Stimulated activated naive CD8-positive, alpha-beta T cell treated with anti-CD3 and anti-CD28 coated beads, Interleukin-15, Interleukin-2, amounts not matched to agents 100 U/mL and 50 U/mL, for 24 hours (primary cell): ENCODE measurements at regions not wholly inside any gene's neighbourhood (a gene's known extent, or its start where the extent isn't known, plus 50 kb on each side); places are given as distances from the start of the nearest gene placed in this dataset.
"Not testable (repeated sequence)": the region's sequence is repeated elsewhere in the genome, so short reads cannot be mapped to it uniquely, and the experiment has no call there.

Experiments used
- ATAC-seq: fragments of 150-1000 bp; cut with Tn5 transposase; one replicate; pipeline ENCODE4 v1.10.0; 2021
- DNase-seq: peaks from one replicate; pipeline ENCODE4 v3.0.0; 2021

DNA sequence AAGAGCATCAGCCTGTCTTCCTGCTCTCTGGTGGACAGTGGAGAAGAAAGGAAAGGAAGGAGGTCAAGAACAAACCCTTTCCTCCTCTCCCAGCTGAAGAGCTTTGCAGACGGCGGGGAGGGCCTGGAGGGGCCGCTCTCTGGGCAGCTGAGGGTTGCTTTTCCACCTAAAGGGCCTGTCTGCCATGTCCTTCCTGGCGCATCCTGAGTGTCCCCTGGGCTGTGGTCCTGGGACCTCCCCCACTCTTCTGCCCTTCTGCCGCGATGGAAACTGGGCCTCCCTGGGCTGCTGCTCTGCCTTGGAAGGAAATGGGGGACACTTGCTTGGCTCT, 107.0 kb downstream of the ETS2 start:
- ATAC-seq (no peak), DNase-seq (no peak)

DNA sequence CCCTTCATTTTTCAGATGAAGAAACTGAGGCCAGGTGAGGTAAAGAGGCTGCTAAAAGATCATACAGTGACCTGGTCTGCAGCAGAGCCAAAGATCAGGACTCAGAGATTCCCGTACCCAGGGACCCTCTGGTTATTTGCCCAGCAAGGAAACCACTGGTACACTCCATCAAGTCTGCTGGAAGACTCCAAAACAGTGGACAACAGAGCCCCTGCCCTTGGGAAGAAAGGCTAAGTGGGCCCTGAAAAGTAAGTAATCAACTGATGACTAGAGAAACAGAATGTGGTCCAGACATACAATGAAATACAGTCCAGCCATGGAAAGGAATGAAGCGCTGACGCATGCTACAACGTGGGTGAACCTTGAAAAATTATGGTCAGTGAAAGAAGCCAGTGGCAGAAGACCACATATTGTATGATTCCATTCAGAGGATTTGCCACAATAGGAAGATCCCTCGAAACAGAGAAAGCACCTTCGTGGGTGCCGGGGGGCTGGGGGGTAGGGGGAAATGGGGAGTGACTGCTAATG, 106.4 kb downstream of the ETS2 start:
- no peak for DNase-seq
- ATAC-seq = no peak

DNA sequence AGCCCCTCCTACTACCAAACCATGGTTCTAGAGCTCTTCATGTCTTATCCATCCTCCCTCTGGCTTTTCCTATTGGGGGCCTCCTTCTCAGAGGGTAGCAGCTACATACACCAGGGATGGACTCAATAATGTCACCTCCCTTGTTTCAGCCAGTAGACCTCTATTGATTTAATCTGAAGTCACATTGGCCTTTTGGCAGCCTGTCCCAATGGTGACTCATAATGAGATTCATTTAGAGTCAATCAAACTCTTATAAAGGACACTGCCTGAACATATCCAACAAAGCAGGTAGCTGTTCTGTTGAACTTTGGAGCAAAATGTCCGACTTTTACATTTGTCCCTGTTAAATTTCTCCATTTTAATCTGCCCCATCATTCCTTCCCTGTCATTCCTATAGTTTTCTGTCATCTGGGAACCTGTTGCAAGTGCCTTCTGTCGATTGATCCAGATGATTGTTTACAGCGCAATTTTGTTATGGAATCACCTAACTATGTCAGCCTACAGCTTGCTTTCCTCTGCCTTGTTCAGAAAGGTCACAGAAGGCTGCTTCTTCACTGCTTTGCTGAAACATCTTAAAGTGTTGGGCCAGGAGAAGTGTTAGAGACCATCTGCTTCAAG, 105.9 kb downstream of the ETS2 start:
- DNase-seq (no peak), ATAC-seq (no peak)

DNA sequence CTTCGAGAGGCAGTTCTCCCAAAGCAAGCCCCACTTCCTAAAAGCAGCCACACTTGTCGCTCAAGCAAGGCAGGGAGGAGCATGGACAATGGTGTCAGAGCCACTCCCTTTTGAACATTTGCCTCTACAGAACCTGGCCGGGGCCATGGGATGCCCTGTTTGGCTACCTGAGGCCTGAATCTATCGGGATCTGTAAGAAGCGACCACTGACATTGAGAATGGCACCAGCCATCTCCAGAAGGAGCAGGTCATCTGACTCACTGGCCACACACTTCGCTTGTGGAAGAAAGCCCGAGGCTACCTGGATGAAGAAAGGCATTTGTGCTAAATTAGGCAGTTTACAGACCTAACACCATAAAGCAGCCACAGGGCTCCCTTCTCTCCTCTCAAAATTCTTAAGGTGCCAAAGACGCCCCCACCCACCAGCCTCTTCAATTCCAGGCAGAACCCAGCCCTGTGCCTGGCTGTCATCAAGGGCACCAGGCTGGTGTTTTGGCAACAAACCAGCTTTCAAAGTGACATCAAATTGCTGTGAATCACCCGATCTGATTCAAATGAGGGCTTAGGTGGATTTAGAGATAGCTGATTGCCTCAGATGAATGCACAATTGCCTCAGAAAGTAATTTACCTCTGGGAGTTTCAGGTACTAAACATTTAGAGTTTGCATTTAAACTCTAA, 104.8 kb downstream of the ETS2 start:
- ATAC-seq (no peak), DNase-seq (no peak)

DNA sequence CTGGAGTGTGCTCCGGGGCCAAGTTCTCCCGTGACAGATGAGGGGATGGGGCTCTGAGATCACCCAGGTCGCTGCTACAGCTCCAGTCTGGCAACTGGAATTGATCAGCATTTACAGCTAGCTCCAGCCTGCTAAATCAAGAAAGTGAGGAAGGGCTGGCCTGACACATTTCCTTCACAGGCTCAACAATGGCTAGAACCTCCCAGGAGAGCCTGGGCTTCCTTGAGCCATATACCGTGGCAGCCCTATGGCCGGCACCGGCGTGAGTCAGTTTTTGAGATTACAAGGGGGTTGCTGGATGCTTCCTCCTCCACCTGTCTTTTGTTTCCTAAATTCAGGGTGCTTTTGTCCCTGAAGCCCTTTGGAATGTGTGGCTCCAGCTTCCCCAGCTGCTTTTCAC, 104.2 kb downstream of the ETS2 start:
- no peak for ATAC-seq
- no peak for DNase-seq

DNA sequence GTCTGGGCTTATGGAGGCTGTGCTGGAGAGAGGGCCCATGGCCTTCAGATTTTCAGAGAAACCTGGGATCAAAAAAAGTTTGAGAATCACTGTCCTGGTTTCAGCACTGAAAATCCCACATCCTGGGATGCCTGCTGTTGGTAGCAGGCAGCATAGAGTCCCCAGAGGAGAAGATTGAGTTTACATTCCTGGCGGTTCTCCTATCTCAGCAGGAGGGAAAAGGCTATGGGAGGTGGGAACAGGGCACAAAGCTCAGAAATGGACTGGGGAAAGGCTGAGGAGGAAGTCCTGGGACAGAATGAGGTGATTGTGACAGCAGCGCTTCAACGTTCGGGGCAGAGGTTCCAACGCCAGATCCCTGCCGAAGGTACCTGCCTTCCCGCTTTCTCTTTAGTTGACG, 103.4 kb downstream of the ETS2 start:
- no peak for DNase-seq
- ATAC-seq = no peak

DNA sequence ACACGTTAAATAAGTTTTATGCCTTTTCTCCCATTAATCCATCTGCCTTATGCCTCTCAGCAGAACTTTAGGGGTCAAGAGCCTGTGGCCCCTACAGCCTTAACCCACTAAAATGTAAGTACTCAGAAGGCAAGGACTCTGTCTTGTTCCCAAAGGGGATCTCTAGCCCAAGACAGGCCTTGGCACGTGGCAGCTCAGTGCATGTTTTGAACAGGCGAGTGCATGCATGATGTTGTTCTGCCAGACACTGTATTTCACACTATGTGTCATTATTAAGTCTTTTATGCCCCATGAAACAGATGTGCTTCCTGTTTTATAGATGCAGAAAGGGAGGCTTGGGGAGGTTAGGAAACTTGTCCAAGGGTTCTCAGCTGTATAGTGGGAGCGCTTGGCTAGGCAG, 102.8 kb downstream of the ETS2 start:
- no peak for ATAC-seq
- DNase-seq = no peak

DNA sequence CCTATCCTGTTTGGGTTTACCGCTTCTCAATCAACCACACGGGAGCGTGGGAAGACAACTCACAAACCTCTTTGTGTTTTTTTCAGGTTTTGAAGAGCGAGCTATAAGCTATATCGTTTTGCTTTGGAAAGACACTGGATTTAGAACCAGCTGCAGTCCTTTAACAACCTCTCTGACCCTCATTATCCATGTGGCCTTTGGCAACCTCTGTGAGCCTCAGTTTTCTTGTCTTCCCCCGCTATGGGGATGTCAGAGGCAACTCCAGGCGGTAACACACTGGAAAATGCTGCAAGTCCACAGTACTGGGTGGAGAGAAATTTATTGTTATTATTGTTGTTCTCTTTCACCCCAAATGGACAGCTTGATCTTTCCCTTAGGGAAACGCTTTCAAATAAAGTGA, 100.0 kb downstream of the ETS2 start:
- no peak for ATAC-seq

DNA sequence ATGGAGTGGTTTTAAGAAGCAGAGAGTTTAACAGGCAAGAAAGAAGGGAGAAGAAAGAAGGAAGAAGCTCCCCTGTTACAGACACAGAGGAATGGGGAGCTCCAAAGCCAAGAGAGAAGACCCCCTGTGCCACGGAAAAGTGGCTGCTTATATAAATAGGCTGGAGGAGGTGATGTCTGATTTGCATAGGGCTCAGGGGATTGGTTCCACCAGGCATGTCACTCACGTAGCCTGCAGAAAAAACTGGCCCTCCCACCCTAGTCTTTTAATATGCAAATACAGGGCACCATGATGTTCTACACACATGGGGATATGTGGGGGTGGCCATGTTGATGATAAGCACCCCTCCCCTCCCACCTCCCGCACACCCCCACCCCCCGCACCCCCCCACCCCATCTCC, 99.6 kb downstream of the ETS2 start:
- DNase-seq (no peak), ATAC-seq (no peak)

More for the DNA sequence above, 100.0 kb downstream of the ETS2 start:
- no peak for DNase-seq

DNA sequence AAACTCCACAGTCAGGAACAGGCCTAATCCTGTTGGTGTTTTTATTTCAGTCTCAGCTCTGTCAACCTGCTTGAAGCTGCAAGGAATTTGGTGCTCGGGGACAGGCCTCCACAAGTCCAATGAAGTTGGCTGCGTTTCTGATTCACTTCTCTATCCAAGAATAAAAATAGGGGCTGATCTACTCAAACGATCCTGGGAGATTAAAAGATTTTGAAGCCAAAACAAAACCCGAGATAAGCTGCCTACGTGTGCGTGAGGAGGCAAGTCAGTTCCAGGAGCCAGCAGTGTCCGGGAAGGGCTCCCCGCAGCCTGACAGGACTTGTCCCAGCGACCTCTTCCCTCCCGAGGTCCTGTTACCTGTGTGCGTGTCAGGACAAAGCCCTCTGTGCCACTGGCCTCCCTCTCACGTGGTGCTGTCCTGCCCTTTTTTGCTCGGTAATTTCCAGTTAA, 98.0 kb downstream of the ETS2 start:
- no peak for ATAC-seq
- no peak for DNase-seq

DNA sequence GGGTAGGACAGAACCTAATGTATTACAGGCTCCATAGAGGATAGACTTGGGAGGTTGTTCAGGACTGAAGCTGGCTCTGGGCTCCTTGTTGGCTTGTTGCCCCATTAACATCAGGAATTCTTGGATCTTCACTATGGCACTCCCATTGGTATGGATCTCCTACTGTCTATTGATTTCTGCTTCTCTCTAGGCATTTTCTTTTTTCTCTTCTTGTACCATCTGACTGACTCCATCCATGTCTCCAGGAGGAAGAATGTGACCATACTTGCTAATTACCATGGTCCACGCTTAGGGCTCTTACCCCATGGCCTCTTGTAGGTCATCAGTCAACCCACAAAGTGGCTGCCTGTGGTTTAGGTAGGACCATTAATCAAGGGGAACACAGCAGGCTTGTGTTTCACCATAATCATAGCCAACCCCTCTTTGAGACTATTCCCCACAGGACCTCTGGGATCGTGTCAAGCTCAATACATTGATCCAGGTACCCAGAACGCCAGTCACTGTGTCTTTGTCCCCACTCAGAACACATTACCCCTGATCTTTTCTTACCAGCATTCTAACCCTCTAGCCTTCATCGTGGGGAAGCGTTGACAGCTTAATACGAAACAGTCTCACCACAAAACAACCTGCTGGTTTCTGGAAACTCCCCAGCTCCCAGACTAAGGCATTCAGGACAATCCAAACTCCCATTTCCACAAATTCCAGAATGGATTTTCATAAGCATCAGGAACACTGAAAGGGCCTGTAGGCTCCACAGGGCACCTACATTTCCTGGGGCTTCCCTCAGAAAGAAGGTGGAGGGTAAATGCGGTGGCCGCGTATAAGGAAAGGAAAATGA, 97.1 kb downstream of the ETS2 start:
- DNase-seq (no peak), ATAC-seq (no peak)

DNA sequence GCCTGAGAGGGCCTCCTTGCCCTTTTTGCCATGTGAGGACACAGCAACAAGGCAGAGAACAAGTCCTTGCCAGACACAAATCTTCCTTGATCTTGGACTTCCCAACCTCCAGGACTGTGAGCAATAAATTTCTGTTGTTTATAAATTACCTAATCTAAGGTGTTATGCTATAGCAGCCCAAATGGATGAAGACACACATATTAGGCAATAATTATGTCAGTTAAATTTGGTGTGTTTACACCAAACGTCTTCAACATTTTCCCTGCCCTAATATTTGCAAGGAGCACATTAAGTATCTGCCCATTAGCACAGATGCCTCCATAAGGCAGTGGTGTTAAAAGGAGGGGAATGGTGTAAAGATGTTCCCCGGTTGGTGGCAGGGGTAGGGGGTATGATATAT, 94.8 kb downstream of the ETS2 start:
- DNase-seq (no peak), ATAC-seq (no peak)

DNA sequence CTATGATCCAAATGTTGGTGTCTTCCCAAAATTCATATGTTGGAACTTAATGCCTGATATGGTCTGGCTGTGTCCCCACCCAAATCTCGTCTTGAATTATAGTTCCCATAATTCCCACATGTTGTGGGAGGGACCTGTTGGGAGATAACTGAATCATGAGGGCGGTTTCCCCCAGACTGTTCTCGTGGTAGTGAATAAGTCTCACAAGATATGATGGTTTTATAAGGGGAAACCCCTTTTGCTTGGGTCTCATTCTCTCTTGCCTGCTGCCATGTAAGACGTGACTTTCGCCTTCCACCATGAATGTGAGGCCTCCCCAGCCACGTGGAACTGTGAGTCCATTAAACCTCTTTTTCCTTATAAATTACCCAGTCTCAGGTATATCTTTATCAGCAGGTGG, 94.3 kb downstream of the ETS2 start:
- ATAC-seq = not testable (repeated sequence)

DNA sequence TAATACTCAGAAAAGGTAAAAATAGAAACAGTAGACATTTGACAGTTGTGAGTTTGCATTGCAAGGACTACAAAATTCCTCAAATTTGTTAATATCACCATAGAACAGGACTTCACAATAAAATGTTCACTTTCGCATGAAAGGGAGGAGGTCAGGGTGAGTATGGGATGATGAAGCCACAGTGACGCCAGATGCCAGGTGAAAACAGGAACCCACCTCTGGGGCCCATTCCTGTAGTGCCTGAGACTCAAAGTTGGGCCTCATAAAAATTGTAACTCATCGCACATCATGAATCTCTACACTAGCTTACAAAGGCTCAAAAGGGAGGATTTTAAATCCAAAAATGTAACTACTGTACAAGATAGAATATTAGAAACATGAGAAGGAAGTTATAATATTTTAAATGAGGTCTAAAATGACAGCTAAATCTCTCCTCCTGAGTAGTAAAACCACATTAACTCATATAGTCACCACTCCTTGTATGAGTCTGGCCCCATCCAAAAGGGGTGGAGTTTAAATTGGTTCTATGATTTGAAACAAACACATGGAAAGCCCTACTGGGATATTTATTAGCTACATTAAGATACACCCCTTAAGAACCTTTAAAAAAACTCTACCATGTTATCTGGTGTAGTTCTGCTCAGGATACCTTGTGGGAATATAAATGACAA, 93.7 kb downstream of the ETS2 start:
- ATAC-seq = no peak
- no peak for DNase-seq

More for the DNA sequence above, 94.3 kb downstream of the ETS2 start:
- not testable (repeated sequence) for DNase-seq

DNA sequence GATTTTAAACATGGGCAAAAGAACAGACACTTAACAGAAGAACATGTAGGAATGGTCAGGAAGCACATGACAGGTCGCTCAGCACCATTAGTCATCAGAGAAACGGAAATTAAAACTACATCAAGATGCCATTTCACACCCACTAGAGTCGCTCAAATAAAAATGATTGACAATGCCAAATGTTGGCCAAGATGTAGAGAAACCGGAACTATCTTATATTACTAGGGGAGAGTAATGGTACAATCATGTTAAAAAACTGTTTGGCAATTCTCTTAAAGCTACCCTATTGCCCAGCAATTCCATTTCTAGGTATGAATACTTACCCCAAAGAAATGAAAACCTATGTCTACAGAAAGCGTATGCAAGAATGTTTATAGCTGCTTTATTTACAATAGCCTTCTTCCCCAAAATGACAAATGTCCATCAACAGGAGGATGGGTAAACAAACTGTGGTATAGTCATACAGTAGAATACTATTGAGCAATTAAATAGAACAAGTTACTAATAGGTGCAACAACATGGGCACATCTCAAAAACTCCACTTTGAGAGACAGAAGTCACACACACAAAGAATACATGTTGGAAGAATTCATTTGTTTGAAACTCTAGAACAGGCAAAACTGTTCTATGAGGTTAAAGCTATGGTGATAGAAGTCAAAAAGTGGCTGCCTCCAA, 92.8 kb downstream of the ETS2 start:
- ATAC-seq (no peak), DNase-seq (no peak)

DNA sequence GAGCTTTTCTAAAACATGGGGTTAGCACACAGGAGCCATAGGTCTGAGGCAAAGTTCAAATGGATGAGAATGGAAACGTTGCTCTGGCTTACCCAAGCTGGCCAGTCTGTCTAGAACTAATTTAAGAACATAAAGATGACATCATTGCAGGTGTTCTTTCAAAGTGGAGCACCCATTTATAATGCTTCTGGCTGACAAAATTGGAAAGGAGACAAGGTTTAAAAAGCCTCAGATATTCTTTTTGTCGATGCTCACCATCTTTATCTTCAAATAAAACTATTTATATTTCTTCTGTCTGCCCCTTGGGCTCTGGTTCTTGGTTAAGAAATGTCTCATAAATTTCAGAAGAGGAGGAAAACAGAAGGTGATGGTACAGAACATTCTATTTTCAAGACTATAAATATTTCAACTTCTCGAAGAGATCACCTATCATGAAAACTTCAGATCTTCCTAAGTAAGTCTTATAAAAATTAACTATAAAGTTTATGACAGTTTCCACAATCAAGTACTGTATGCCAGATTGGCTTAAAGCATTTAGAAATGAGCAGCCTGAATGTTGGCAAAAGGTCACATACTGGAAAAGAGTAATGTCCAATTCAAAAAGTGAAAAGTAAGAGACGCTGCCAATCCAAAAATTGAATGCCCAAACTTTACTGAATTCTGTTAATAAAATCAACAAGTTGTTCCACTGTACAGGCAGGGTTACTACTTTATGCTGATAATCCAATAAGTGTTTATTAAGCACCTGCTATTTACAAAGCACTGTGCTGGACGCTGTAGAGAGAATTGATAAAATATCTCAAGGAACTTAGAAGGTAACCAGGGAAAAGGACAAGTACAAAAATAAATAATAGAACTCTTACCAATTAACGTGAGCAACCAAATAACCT, 92.0 kb downstream of the ETS2 start:
- no peak for DNase-seq
- ATAC-seq = no peak

DNA sequence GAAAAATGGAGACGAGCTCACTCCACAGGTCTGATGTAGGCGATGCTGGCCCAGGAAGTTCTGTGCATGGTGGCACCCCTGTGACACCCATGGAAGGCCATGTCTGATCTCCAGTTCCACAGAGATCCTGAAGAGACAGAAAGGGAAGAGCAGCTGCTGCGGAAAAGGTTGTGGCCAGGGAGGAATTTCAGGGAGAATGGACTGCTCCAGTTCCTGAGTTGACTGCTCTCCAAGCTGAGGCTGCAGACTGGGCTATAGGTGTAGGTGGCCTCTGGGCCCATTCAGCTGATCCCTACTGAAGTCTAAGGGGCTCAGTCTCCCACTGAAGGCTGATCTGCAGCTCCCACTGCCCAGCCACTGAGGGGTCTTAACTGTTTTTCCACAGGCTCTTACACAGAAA, 89.2 kb downstream of the ETS2 start:
- DNase-seq (no peak), ATAC-seq (no peak)

DNA sequence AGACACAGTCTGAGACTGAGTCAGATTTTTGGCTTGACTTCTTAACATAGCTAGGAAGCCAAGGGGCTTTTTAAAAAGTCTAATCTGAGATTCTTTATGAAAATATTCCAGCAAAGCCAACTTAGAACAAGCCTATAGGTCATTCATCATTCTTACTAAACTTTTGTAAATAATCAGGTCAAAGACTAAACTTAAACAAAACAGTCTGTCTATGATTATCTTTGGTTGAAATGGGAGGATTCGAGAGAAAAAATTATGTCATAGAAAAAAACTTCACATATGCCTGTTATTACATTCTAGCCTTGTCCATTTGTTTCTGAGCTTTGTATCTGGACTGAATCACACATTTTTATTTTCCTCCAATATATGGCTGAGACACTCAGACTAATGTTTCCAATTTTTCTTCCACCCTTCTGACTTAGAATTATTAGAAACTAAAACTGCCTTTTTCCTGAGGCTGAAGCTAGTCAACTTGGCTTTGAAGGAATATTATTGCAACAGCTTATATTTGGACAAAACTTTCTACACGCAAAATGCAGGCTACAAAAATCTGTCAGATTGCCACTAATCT, 83.3 kb downstream of the ETS2 start:
- DNase-seq (no peak), ATAC-seq (no peak)

DNA sequence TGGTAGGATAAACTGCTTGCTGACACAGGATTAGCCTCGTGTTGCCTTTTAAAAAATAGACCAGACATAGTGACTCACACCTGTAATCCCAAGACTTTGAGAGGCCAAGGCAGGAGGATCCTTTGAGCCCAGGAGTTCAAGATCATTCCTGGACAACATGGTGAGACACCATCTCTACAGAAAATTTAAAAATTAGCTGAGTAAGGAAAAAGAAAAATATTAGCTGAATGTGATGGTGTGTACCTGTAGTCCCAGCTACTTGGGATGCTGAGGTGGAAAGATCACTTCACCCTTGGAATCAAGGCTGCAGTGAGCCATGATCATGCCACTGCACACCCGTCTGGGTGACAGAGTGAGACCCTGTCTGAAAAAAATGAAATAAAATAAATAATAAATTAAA, 82.0 kb downstream of the ETS2 start:
- no peak for DNase-seq
- no peak for ATAC-seq

DNA sequence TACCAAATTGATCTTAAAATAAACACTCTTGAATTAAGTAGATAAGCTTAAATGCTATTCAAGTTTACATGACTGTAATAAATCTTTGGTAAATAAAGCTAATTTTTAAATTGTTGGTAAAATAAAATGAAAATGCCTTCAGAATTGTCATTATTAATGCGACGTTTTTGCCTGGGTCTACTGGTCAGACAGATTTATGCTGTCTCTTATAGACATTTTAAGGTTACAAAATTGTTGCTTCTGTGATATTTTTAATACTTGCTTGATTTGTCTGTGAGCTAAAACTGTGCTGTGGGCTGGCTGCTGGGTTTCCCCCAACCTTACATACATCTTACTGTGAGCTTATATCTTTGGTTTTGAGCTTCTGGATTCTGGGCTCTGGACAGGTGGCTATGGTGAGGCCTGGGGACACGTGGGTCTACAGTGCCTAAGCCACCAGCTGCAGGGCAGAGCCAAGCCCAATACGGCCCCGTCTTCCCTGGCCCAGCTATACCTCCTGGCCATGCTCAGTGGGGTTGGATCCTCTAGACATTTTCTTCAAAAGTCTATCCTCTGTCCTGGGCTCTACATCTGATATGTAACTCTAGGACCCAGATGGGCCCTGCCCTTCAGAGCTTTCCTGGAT, 81.4 kb downstream of the ETS2 start:
- DNase-seq = no peak
- ATAC-seq = no peak
